PC-3 (cell line): ENCODE measurements at regions not wholly inside any gene's neighbourhood (a gene's known extent, or its start where the extent isn't known, plus 50 kb on each side); places are given as distances from the start of the nearest gene placed in this dataset.

Experiments used
- ATAC-seq: fragments of 200-7000 bp; cut with Tn5 transposase; 2 replicates; pipeline ENCODE4 v1.9.1; 2020; ENCODE audit warnings: mild to moderate bottlenecking, moderate library complexity
- BruUV-seq: library from RNA; stranded (reverse); fragments of 400-500 nt; replicated peaks from 2 replicates; lab custom pipeline; 2021; lab: Mats Ljungman, UMichigan
- CTCF ChIA-PET: fragments of 300-600 bp; sonication (Branson Sonifier 250); formaldehyde crosslinking; loops from one replicate; lab custom pipeline; 2022; ENCODE audit warnings: antibody characterized with exemption; lab: Charles Lee
- POLR2A ChIA-PET: fragments of 300-600 bp; sonication (Branson Sonifier 250); formaldehyde crosslinking; loops from one replicate; lab custom pipeline; 2022; ENCODE audit warnings: antibody characterized with exemption; ENCODE audit not compliant: unreplicated experiment; lab: Charles Lee
- DNase-seq: peaks from one replicate; pipeline ENCODE4 v3.0.0-alpha.2; 2015
- H2AFZ ChIP-seq: fragments of 300-600 bp; sonication (generic); 2 replicates; pipeline ENCODE4 v1.6.0; 2016; ENCODE audit warnings: antibody characterized with exemption, low read length
- H3F3A ChIP-seq: fragments of 300-600 bp; sonication (generic); one replicate; pipeline ENCODE4 v1.6.0; 2017; ENCODE audit warnings: antibody characterized with exemption, low read length, control low read depth, mild to moderate bottlenecking; ENCODE audit not compliant: unreplicated experiment
- H3K27ac ChIP-seq: fragments of 300-600 bp; sonication (generic); 2 replicates; pipeline ENCODE4 v1.5.1; 2016; ENCODE audit warnings: mild to moderate bottlenecking, low read length
- H3K27me3 ChIP-seq: fragments of 300-600 bp; sonication (generic); 2 replicates; pipeline ENCODE4 v1.6.1; 2016; ENCODE audit warnings: low read length, mixed read lengths
- H3K36me3 ChIP-seq: fragments of 300-600 bp; sonication (generic); 2 replicates; pipeline ENCODE4 v1.6.1; 2016; ENCODE audit warnings: low read depth, mixed run types, low read length, mixed read lengths
- H3K4me1 ChIP-seq: fragments of 300-600 bp; sonication (generic); 2 replicates; pipeline ENCODE4 v1.5.1; 2016; ENCODE audit warnings: low read length; ENCODE audit not compliant: insufficient read depth
- H3K4me2 ChIP-seq: fragments of 300-600 bp; sonication (generic); 2 replicates; pipeline ENCODE4 v1.6.0; 2016; ENCODE audit warnings: low read length
- H3K4me3 ChIP-seq: fragments of 300-600 bp; sonication (generic); 2 replicates; pipeline ENCODE4 v1.5.1; 2016; ENCODE audit warnings: mild to moderate bottlenecking, low read length, mixed read lengths
- H3K79me2 ChIP-seq: fragments of 300-600 bp; sonication (generic); 2 replicates; pipeline ENCODE4 v1.6.1; 2017; ENCODE audit warnings: low read length, mixed read lengths
- H3K9ac ChIP-seq: fragments of 300-600 bp; sonication (generic); 2 replicates; pipeline ENCODE4 v1.6.0; 2016; ENCODE audit warnings: mild to moderate bottlenecking, low read length
- H3K9me2 ChIP-seq: fragments of 300-600 bp; sonication (generic); replicated peaks from 2 replicates; pipeline ENCODE4 v1.6.1; 2016; ENCODE audit warnings: mixed run types, low read length, mixed read lengths
- H3K9me3 ChIP-seq: fragments of 300-600 bp; sonication (generic); 2 replicates; pipeline ENCODE4 v1.6.1; 2016; ENCODE audit warnings: low read length, mixed read lengths
- H4K20me1 ChIP-seq: fragments of 300-600 bp; sonication (generic); 2 replicates; pipeline ENCODE4 v1.6.1; 2016; ENCODE audit warnings: low read length, mixed read lengths
- EZH2 ChIP-seq: fragments of 300-600 bp; sonication (generic); IDR thresholded peaks from one replicate; pipeline ENCODE4 v1.6.1; 2017; ENCODE audit warnings: antibody characterized with exemption, mild to moderate bottlenecking, low read length; ENCODE audit not compliant: unreplicated experiment
- EZH2phosphoT487 ChIP-seq: fragments of 300-600 bp; sonication (generic); IDR thresholded peaks from 2 replicates; pipeline ENCODE4 v1.6.1; 2018; ENCODE audit warnings: mild to moderate bottlenecking, antibody characterized with exemption, low read length, borderline replicate concordance
- intact Hi-C: fragments of 100-400 bp; cut with micrococcal nuclease; formaldehyde crosslinking; loops from 2 replicates; pipeline ENCODE4 v1.9.0; 2023
- TF ChIP-seq, protein P1 (sequence below): fragments of 300-600 bp; sonication (generic); conservative IDR thresholded peaks from 2 replicates; pipeline ENCODE4 v1.5.1; 2017; ENCODE audit warnings: antibody characterized with exemption, low read depth, mild to moderate bottlenecking, low read length

DNA sequence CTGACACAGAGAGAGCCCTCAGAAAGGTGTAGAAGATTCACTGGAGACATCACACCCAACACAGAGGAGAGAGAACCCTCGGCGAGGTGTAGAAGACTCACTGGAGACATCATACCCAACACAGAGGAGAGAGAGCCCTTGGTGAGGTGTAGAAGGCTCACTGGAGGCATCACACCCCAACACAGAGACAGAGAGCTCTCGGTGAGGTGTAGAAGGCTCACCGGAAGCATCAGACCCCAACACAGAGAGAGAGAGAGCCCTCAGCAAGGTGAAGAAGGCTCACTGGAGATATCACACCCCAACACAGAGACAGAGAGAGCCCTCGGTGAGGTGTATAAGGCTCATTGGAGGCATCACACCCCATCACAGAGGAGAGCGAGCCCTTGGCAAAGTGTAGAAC lies 826.5 kb downstream of the UQCRFS1 start:
- ChIA-PET POLR2A (no interaction called here), CTCF (no interaction called here)
- ATAC-seq: no peak
- Histone ChIP-seq H4K20me1 (no peaks in the 10 kb centered on the region), H3F3A (no peaks in the 10 kb centered on the region), H3K27me3 (no peaks in the 10 kb centered on the region), H3K4me3 (no peak overlapping the region), H3K4me1 (no peaks in the 10 kb centered on the region), H3K9me2 (no peaks in the 10 kb centered on the region), H3K36me3 (no peaks in the 10 kb centered on the region), H2AFZ (no peak overlapping the region), H3K9me3 (no peaks in the 10 kb centered on the region; the same call in 1 of the 2 replicates), H3K4me2 (no peak overlapping the region), H3K79me2 (no peaks in the 10 kb centered on the region), H3K27ac (no peak overlapping the region), H3K9ac (no peak overlapping the region)
- no TSS peak for BruUV-seq
- intact Hi-C loops: no loop called here
- no peak for TF ChIP-seq EZH2
- TF ChIP-seq, protein P1, sequence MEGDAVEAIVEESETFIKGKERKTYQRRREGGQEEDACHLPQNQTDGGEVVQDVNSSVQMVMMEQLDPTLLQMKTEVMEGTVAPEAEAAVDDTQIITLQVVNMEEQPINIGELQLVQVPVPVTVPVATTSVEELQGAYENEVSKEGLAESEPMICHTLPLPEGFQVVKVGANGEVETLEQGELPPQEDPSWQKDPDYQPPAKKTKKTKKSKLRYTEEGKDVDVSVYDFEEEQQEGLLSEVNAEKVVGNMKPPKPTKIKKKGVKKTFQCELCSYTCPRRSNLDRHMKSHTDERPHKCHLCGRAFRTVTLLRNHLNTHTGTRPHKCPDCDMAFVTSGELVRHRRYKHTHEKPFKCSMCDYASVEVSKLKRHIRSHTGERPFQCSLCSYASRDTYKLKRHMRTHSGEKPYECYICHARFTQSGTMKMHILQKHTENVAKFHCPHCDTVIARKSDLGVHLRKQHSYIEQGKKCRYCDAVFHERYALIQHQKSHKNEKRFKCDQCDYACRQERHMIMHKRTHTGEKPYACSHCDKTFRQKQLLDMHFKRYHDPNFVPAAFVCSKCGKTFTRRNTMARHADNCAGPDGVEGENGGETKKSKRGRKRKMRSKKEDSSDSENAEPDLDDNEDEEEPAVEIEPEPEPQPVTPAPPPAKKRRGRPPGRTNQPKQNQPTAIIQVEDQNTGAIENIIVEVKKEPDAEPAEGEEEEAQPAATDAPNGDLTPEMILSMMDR: no peak
- TF ChIP-seq EZH2phosphoT487: no peak
- no peak for DNase-seq

DNA sequence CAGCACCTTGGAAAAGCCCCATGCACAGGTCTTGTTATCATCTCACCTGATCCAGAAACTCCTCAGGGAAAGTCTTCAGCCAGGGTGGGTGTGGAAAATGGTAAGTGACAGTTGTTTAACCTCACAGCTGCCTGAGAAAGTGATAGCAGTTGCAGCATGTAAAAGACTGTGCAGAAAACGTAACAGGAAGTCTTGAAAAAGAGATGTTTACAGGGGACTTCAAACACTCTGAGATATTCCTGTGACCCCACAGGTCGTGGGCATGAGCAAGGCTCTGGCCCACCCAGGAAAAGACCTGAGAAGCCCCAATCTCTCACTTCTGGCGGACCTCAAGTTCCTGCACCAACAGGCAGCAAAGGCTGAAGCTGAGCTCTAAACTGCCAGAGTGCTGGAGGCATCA lies 826.9 kb downstream of the UQCRFS1 start:
- BruUV-seq: no TSS peak
- Histone ChIP-seq H3K9me3 (no peaks in the 10 kb centered on the region; the same call in 1 of the 2 replicates), H3K4me2 (no peak overlapping the region), H3K4me3 (no peak overlapping the region), H3F3A (no peaks in the 10 kb centered on the region), H3K4me1 (no peaks in the 10 kb centered on the region), H3K9ac (no peak overlapping the region), H3K27me3 (no peaks in the 10 kb centered on the region), H3K27ac (no peak overlapping the region), H4K20me1 (no peaks in the 10 kb centered on the region), H2AFZ (no peak overlapping the region), H3K79me2 (no peaks in the 10 kb centered on the region), H3K36me3 (no peaks in the 10 kb centered on the region), H3K9me2 (no peaks in the 10 kb centered on the region)
- intact Hi-C loops: no loop called here
- CTCF ChIA-PET: no interaction called here
- POLR2A ChIA-PET: no interaction called here
- DNase-seq (no peak), ATAC-seq (no peak)
- TF ChIP-seq EZH2 (no peak), EZH2phosphoT487 (no peak)
- TF ChIP-seq, protein P1: no peak

DNA sequence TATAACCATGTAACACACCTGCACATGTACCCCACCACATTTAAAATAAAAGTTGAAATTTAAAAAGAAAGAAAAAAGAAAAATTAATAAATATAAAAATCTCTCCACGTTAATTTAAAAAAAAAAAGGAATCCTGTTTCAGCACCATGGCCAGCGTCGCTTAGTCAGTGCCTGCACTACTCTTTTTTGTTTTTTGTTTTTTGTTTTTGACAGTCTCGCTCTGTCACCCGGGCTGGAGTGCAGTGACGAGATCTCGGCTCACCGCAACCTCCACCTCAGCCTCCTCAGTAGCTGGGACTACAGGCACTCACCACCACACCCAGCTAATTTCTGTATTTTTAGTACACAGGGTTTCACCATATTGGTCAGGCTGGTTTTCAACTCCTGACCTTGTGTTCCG lies 835.9 kb downstream of the UQCRFS1 start:
- H3F3A ChIP-seq: no peaks in the 10 kb centered on the region
- no peak overlapping the region for H2AFZ ChIP-seq
- H3K36me3 ChIP-seq: no peaks in the 10 kb centered on the region
- no peak overlapping the region for H3K27ac ChIP-seq
- ATAC-seq (no peak), DNase-seq (no peak)
- TF ChIP-seq EZH2 (no peak), EZH2phosphoT487 (no peak)
- TF ChIP-seq, protein P1: no peak
- no peaks in the 10 kb centered on the region for H3K9me3 ChIP-seq
- H3K9me2 ChIP-seq: no peaks in the 10 kb centered on the region
- H3K4me1 ChIP-seq: no peaks in the 10 kb centered on the region
- H3K4me3 ChIP-seq: no peak overlapping the region
- no peak overlapping the region for H3K9ac ChIP-seq
- ChIA-PET CTCF (no interaction called here), POLR2A (no interaction called here)
- no TSS peak for BruUV-seq
- H4K20me1 ChIP-seq: no peaks in the 10 kb centered on the region
- no peaks in the 10 kb centered on the region for H3K79me2 ChIP-seq
- intact Hi-C loops: no loop called here
- no peak overlapping the region for H3K4me2 ChIP-seq
- H3K27me3 ChIP-seq: no peaks in the 10 kb centered on the region
